Right kidney (tissue), 1 donor: ENCODE measurements at regions not wholly inside any gene's neighbourhood (a gene's known extent, or its start where the extent isn't known, plus 50 kb on each side); places are given as distances from the start of the nearest gene placed in this dataset.

Experiments
- DNase-seq: peaks from one replicate; pipeline ENCODE4 v3.0.0-alpha.2; 2016

- DNase-seq = no peak
These were observed 660.7 kb upstream of the RAB6C start for GRCh38 chr2:129318581-129319421.

- no peak for DNase-seq
These were observed 660.1 kb upstream of the RAB6C start for GRCh38 chr2:129319422-129319717.

GRCh38 chr2:129320288-129320687, 659.2 kb upstream of the RAB6C start:
- DNase-seq = no peak

GRCh38 chr2:129324349-129324748, 655.1 kb upstream of the RAB6C start:
- DNase-seq = no peak

GRCh38 chr2:129325151-129325550, 654.3 kb upstream of the RAB6C start:
- DNase-seq = no peak

GRCh38 chr2:129329574-129329973, 649.9 kb upstream of the RAB6C start:
- no peak for DNase-seq

- no peak for DNase-seq
These were observed 649.0 kb upstream of the RAB6C start for GRCh38 chr2:129330504-129330903.

- DNase-seq = no peak
These were observed 647.8 kb upstream of the RAB6C start for GRCh38 chr2:129331638-129332037.

GRCh38 chr2:129334128-129334527, 645.3 kb upstream of the RAB6C start:
- no peak for DNase-seq

- no peak for DNase-seq
These were observed 644.6 kb upstream of the RAB6C start for GRCh38 chr2:129334696-129335410.

- no peak for DNase-seq
These were observed 643.2 kb upstream of the RAB6C start for GRCh38 chr2:129336276-129336675.

- DNase-seq = no peak
These were observed 642.4 kb upstream of the RAB6C start for GRCh38 chr2:129337076-129337475.

GRCh38 chr2:129345540-129345939, 633.9 kb upstream of the RAB6C start:
- DNase-seq = no peak

- no peak for DNase-seq
These were observed 631.8 kb upstream of the RAB6C start for GRCh38 chr2:129347486-129348217.

- DNase-seq = no peak
These were observed 624.8 kb upstream of the RAB6C start for GRCh38 chr2:129354631-129355030.

- no peak for DNase-seq
These were observed 617.8 kb upstream of the RAB6C start for GRCh38 chr2:129361688-129362087.

- no peak for DNase-seq
These were observed 613.2 kb upstream of the RAB6C start for GRCh38 chr2:129366263-129366662.

GRCh38 chr2:129367107-129367506, 612.4 kb upstream of the RAB6C start:
- DNase-seq = no peak

- DNase-seq = no peak
These were observed 610.0 kb upstream of the RAB6C start for GRCh38 chr2:129369437-129369836.

GRCh38 chr2:129374452-129374851, 605.0 kb upstream of the RAB6C start:
- DNase-seq = no peak

- no peak for DNase-seq
These were observed 603.6 kb upstream of the RAB6C start for GRCh38 chr2:129375632-129376425.

- DNase-seq = no peak
These were observed 602.9 kb upstream of the RAB6C start for GRCh38 chr2:129376426-129377077.
